ENCODE measurements at regions not wholly inside any gene's neighbourhood (a gene's known extent, or its start where the extent isn't known, plus 50 kb on each side); places are given as distances from the start of the nearest gene placed in this dataset.

- Histone ChIP-seq H3K36me3 (ENCODE audit: insufficient read depth, low read length) (no peaks in the 10 kb centered on the region), H3K9ac (ENCODE audit: low read depth, low read length) (no peak overlapping the region), H3K9me3 (ENCODE audit: control insufficient read depth, insufficient read depth, low read length) (no peaks in the 10 kb centered on the region), H3K4me1 (ENCODE audit: insufficient read depth, low read length) (no peaks in the 10 kb centered on the region)
These were observed 288.7 kb downstream of the EFNB2 start for GRCh38 chr13:106246666-106247188.

DNA sequence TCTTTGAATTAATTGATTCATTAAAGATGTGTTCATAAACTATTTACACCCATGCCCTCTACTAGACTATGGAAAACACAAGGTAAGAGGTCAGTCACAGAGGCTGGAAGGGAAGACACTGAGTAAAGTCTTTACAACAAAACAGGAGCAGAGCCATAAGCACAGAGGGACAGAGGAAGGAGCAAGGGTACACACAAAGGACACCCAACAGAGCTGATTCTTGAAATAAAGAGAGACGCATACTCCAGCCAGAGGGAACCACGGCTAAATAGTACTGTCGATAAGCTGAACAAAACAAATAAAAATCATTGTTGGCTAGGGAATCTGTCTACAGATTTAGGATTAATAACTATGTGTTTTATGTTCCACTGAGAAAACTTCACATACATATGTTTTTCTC lies 289.2 kb downstream of the EFNB2 start:
- Histone ChIP-seq H3K4me1 (ENCODE audit: insufficient read depth, low read length) (no peaks in the 10 kb centered on the region), H3K36me3 (ENCODE audit: insufficient read depth, low read length) (no peaks in the 10 kb centered on the region), H3K9ac (ENCODE audit: low read depth, low read length) (no peak overlapping the region), H3K9me3 (ENCODE audit: control insufficient read depth, insufficient read depth, low read length) (no peaks in the 10 kb centered on the region)

DNA sequence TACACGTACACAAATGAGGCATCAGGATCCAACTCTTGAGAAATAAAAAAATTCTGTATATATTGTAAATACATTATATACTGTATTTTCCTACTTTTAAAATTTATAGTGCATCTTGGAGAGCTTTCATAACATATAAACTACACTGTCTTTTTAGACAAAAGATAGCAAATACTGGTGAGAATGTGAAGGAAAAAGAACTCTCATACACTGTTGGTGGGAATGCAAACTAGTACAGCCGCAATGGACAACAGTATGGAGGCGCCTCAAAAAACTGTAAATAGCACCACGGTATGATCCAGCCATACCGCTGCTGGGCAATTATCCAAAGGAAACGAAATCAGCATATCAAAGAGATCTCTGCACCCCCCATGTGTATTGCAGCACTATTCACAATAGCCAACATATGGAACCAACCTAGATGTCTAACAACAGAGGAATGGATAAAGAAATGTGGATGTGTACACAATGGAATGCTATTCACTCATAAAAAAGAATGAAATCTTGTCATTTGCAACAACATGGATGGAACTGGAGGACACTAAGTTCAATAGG lies 292.4 kb downstream of the EFNB2 start:
- Histone ChIP-seq H3K9me3 (ENCODE audit: control insufficient read depth, insufficient read depth, low read length) (no peaks in the 10 kb centered on the region), H3K36me3 (ENCODE audit: insufficient read depth, low read length) (no peaks in the 10 kb centered on the region)

GRCh38 chr13:106241974-106242953 lies 293.2 kb downstream of the EFNB2 start:
- no peaks in the 10 kb centered on the region for H3K36me3 ChIP-seq (ENCODE audit: insufficient read depth, low read length)
- no peak overlapping the region for H3K9ac ChIP-seq (ENCODE audit: low read depth, low read length)
- H3K4me1 ChIP-seq (ENCODE audit: insufficient read depth, low read length): no peaks in the 10 kb centered on the region
- H3K9me3 ChIP-seq (ENCODE audit: control insufficient read depth, insufficient read depth, low read length): no peaks in the 10 kb centered on the region

More for the DNA sequence above, 292.4 kb downstream of the EFNB2 start:
- Histone ChIP-seq H3K4me1 (ENCODE audit: insufficient read depth, low read length) (no peaks in the 10 kb centered on the region), H3K9ac (ENCODE audit: low read depth, low read length) (no peak overlapping the region)

DNA sequence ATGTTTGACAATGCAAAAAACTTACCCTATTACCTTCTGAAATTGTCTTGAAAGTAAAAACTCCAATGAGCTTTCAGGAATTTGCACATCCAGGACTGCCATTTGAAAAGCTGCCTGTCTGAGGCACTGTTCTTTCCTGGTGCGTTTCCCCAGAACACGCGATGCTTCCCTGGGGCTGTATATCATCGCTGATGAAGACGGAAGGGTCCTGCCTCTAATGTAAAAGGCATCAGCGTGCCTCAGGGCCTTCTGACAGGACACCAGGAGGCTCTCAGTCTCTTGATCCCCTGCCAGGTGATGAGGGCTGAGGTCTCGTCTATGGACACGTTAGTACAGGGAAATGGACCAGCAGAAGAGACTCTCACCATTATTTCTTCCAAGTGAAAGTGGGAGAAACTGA lies 296.8 kb downstream of the EFNB2 start:
- Histone ChIP-seq H3K9ac (ENCODE audit: low read depth, low read length) (no peak overlapping the region), H3K4me1 (ENCODE audit: insufficient read depth, low read length) (no peaks in the 10 kb centered on the region; the same call in 1 of the 2 replicates), H3K9me3 (ENCODE audit: control insufficient read depth, insufficient read depth, low read length) (no peaks in the 10 kb centered on the region), H3K36me3 (ENCODE audit: insufficient read depth, low read length) (no peaks in the 10 kb centered on the region)

- peaks cover 3% of the 10 kb centered on the region; the same call in 1 of the 2 replicates for H3K4me1 ChIP-seq (ENCODE audit: insufficient read depth, low read length)
- no peak overlapping the region for H3K9ac ChIP-seq (ENCODE audit: low read depth, low read length)
- H3K36me3 ChIP-seq (ENCODE audit: insufficient read depth, low read length): no peaks in the 10 kb centered on the region
- H3K9me3 ChIP-seq (ENCODE audit: control insufficient read depth, insufficient read depth, low read length): 0 out of 2 replicates have a peak, but pooled peaks cover 4% of the 10 kb centered on the region
These were observed 300.8 kb downstream of the EFNB2 start for GRCh38 chr13:106234636-106235035.

DNA sequence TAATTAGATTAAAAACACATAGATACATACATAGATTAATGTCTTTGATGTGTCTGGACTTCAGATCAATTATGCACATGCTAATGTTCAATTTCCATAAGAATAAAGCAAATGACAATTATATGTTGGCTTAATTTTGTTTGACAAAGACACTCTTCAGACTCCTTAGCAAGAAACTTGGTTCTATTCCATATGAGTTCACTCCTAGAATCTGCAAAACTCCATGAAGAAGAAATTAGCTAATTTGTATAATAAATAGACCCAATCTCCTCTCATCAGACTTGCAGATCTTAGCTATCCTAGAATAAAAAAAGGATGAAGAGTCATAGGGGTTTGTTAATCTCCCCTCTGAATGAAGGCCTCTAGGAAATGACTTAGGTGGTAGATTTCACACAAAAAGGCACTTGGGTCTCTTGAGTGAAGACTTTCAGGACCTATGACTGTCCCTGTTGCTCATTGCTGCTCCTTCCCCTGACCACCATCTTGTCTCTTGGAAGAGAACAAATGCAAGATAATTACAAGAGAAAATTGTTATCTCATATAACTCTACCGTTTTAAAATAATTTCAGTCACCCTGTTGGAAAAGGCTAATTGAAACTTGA lies 302.2 kb downstream of the EFNB2 start:
- peaks cover 3% of the 10 kb centered on the region; the same call in 1 of the 2 replicates for H3K4me1 ChIP-seq (ENCODE audit: insufficient read depth, low read length)
- H3K9me3 ChIP-seq (ENCODE audit: control insufficient read depth, insufficient read depth, low read length): 0 out of 2 replicates have a peak, but pooled peaks cover 4% of the 10 kb centered on the region
- no peak overlapping the region for H3K9ac ChIP-seq (ENCODE audit: low read depth, low read length)
- H3K36me3 ChIP-seq (ENCODE audit: insufficient read depth, low read length): no peaks in the 10 kb centered on the region

DNA sequence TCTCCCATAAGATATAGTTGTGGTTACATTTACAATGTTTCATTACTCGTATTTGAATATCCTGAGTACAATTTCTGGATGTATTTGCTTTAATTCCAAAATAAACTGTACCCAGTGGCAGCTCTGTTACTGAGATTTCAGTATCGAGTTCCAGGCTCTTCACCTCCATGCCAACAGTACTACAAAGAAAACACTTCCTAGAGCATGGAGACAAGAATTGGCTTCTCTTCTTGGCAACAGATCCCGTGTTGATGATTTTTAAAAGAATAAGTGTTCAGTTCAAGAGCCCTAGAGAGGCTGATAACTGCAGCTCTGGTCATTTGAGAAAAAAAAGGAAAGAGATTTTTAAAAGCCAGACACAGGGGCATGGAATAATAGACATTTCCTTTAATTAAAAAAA lies 302.8 kb downstream of the EFNB2 start:
- Histone ChIP-seq H3K9me3 (ENCODE audit: control insufficient read depth, insufficient read depth, low read length) (0 out of 2 replicates have a peak, but pooled peaks cover 4% of the 10 kb centered on the region), H3K36me3 (ENCODE audit: insufficient read depth, low read length) (no peaks in the 10 kb centered on the region), H3K4me1 (ENCODE audit: insufficient read depth, low read length) (peaks cover 3% of the 10 kb centered on the region; the same call in 1 of the 2 replicates), H3K9ac (ENCODE audit: low read depth, low read length) (no peak overlapping the region)

DNA sequence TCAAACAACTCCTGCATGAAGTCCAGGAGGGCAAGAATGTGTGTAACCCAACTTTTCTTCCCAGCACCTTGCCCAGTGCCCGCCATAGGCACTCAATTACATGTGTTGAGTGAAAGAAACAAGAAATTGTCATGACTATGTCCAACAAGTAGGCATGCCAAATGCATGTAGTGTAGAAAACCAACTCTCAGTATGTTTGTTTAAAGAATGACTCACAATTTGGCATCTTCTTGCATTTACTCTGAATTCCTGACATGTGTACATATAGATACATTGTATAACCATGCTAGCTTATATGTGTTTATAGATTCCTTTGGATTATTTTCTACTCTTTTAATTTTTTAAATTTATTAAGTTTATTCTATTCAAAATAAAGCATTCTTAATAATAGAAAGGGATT lies 305.0 kb downstream of the EFNB2 start:
- H3K9me3 ChIP-seq (ENCODE audit: control insufficient read depth, insufficient read depth, low read length): peaks cover 4% of the 10 kb centered on the region; the same call in 1 of the 2 replicates
- no peak overlapping the region for H3K9ac ChIP-seq (ENCODE audit: low read depth, low read length)
- H3K4me1 ChIP-seq (ENCODE audit: insufficient read depth, low read length): peaks cover 3% of the 10 kb centered on the region; the same call in 1 of the 2 replicates
- no peaks in the 10 kb centered on the region for H3K36me3 ChIP-seq (ENCODE audit: insufficient read depth, low read length)

- H3K9ac ChIP-seq (ENCODE audit: low read depth, low read length): no peak overlapping the region
- no peaks in the 10 kb centered on the region for H3K4me1 ChIP-seq (ENCODE audit: insufficient read depth, low read length)
- H3K36me3 ChIP-seq (ENCODE audit: insufficient read depth, low read length): no peaks in the 10 kb centered on the region
- H3K9me3 ChIP-seq (ENCODE audit: control insufficient read depth, insufficient read depth, low read length): peaks cover 2% of the 10 kb centered on the region; the same call in 1 of the 2 replicates
These were observed 310.3 kb downstream of the EFNB2 start for GRCh38 chr13:106225126-106225525.

GRCh38 chr13:106220211-106220610 lies 315.3 kb downstream of the EFNB2 start:
- Histone ChIP-seq H3K36me3 (ENCODE audit: insufficient read depth, low read length) (no peaks in the 10 kb centered on the region), H3K9me3 (ENCODE audit: control insufficient read depth, insufficient read depth, low read length) (no peaks in the 10 kb centered on the region), H3K4me1 (ENCODE audit: insufficient read depth, low read length) (no peaks in the 10 kb centered on the region), H3K9ac (ENCODE audit: low read depth, low read length) (no peak overlapping the region)

DNA sequence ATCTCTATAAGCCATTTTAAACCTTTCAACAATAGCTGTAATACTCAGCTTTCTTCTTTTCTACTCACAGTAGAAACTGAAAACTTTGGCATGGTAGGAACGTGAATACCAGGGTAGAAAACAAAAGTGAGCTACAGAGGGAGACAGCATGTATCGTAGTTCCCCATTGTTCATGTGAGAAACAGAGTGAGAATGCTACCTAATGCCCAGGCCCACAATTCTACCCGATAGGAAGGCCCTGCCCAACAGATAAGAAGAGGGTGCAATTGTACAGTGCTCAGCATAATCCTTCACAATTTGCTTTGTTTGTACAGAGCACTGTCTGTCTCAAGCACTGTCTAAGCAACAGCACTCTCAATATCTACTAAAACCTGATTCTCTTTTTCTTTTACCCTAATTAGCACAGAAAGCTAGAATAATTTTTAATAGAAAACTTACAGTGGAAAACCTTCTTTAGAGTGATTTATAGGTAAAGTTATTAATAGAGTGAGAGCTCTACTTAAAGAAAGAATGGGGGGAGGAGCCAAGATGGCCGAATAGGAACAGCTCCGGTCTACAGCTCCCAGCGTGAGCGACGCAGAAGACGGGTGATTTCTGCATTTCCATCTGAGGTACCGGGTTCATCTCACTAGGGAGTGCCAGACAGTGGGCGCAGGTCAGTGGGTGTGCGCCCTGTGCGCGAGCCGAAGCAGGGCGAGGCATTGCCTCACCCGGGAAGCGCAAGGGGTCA lies 322.3 kb downstream of the EFNB2 start:
- H3K4me1 ChIP-seq (ENCODE audit: insufficient read depth, low read length): 0 out of 2 replicates have a peak, but pooled peaks cover 8% of the 10 kb centered on the region
- peak overlapping the region; percentile 63 for H3K9ac ChIP-seq (ENCODE audit: low read depth, low read length)
- no peaks in the 10 kb centered on the region for H3K9me3 ChIP-seq (ENCODE audit: control insufficient read depth, insufficient read depth, low read length)
- no peaks in the 10 kb centered on the region for H3K36me3 ChIP-seq (ENCODE audit: insufficient read depth, low read length)

GRCh38 chr13:106212386-106213010 lies 323.0 kb downstream of the EFNB2 start:
- H3K9me3 ChIP-seq (ENCODE audit: control insufficient read depth, insufficient read depth, low read length): no peaks in the 10 kb centered on the region
- 0 out of 2 replicates have a peak, but pooled peaks cover 8% of the 10 kb centered on the region for H3K4me1 ChIP-seq (ENCODE audit: insufficient read depth, low read length)
- H3K9ac ChIP-seq (ENCODE audit: low read depth, low read length): peak overlapping the region; percentile 63
- H3K36me3 ChIP-seq (ENCODE audit: insufficient read depth, low read length): no peaks in the 10 kb centered on the region
